Mesothelial cell of epicardium (in vitro differentiated cells): ENCODE measurements at regions not wholly inside any gene's neighbourhood (a gene's known extent, or its start where the extent isn't known, plus 50 kb on each side); places are given as distances from the start of the nearest gene placed in this dataset.

ENCODE experiments used
- DNase-seq, 2 experiments: peaks; one replicate each; pipeline ENCODE4 v3.0.0; 2021; ENCODE audit warnings: low spot score in 2 of 2; ENCODE audit not compliant: unreplicated experiment in 2 of 2
- H3K27ac Mint-ChIP-seq: 2 replicates; pipeline ENCODE4 v1.8.0; 2021; ENCODE audit warnings: mixed read lengths
- H3K27me3 Mint-ChIP-seq: 2 replicates; pipeline ENCODE4 v1.8.0; 2021; ENCODE audit warnings: low read depth, mixed read lengths
- H3K36me3 Mint-ChIP-seq: 2 replicates; pipeline ENCODE4 v1.8.0; 2021; ENCODE audit warnings: mixed read lengths
- H3K4me1 Mint-ChIP-seq: 2 replicates; pipeline ENCODE4 v1.8.0; 2021; ENCODE audit warnings: mixed read lengths
- H3K4me3 Mint-ChIP-seq: 2 replicates; pipeline ENCODE4 v1.8.0; 2021; ENCODE audit warnings: mild to moderate bottlenecking, moderate library complexity, mixed read lengths
- H3K9me3 Mint-ChIP-seq: 2 replicates; pipeline ENCODE4 v1.8.0; 2021; ENCODE audit warnings: mixed read lengths
- CTCF ChIP-seq: fragments of 200-600 bp; sonication (generic); IDR thresholded peaks from one replicate; pipeline ENCODE4 v1.5.0; 2021; ENCODE audit warnings: antibody characterized with exemption; ENCODE audit not compliant: unreplicated experiment

GRCh38 chr7:156590212-156590611 is 50.4 kb upstream of the RNF32 start:
- Mint-ChIP-seq H3K27ac (no peak overlapping the region), H3K36me3 (peaks cover 2% of the 10 kb centered on the region), H3K4me3 (no peak overlapping the region), H3K27me3 (peaks cover 4% of the 10 kb centered on the region), H3K4me1 (no peaks in the 10 kb centered on the region), H3K9me3 (peaks cover 31% of the 10 kb centered on the region)
- DNase-seq: no peak
- TF ChIP-seq CTCF: no peak

GRCh38 chr7:156589808-156590207 is 50.8 kb upstream of the RNF32 start:
- DNase-seq: no peak
- Mint-ChIP-seq H3K4me3 (no peak overlapping the region), H3K9me3 (peaks cover 31% of the 10 kb centered on the region), H3K27ac (no peak overlapping the region), H3K36me3 (peaks cover 2% of the 10 kb centered on the region), H3K27me3 (peaks cover 7% of the 10 kb centered on the region), H3K4me1 (no peaks in the 10 kb centered on the region)
- no peak for TF ChIP-seq CTCF

DNA sequence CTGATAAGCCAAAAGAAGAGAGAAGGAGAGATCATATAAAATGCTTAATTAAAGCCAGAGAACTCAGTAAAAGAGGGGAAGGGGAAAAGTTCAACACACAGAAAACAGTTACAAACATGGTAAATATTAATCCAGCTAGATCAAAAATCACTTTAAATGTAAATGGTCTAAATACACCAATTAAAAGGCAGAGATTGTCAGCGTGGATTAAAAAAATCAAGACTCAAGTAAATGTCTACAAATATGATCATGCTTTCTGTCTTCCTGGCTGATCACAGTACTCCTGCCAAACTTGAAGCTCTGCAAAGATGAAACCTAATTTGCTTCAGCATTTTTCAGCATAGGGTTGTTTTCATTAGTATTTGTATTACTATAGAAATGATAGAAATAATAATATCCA is 54.6 kb upstream of the RNF32 start:
- no peak for TF ChIP-seq CTCF
- no peak overlapping the region for H3K27ac Mint-ChIP-seq
- H3K4me3 Mint-ChIP-seq: no peak overlapping the region
- peaks cover 16% of the 10 kb centered on the region for H3K9me3 Mint-ChIP-seq
- DNase-seq: no peak
- peaks cover 7% of the 10 kb centered on the region for H3K27me3 Mint-ChIP-seq
- H3K36me3 Mint-ChIP-seq: peaks cover 2% of the 10 kb centered on the region
- H3K4me1 Mint-ChIP-seq: no peaks in the 10 kb centered on the region

GRCh38 chr7:156585025-156585648 is 55.4 kb upstream of the RNF32 start:
- peaks cover 16% of the 10 kb centered on the region for H3K9me3 Mint-ChIP-seq
- H3K27me3 Mint-ChIP-seq: peaks cover 7% of the 10 kb centered on the region
- DNase-seq: no peak
- H3K4me1 Mint-ChIP-seq: no peaks in the 10 kb centered on the region
- no peak overlapping the region for H3K27ac Mint-ChIP-seq
- no peak for TF ChIP-seq CTCF
- H3K4me3 Mint-ChIP-seq: no peak overlapping the region
- H3K36me3 Mint-ChIP-seq: peaks cover 2% of the 10 kb centered on the region

- H3K9me3 Mint-ChIP-seq: peaks cover 16% of the 10 kb centered on the region
- no peak overlapping the region for H3K4me3 Mint-ChIP-seq
- H3K27ac Mint-ChIP-seq: no peak overlapping the region
- H3K4me1 Mint-ChIP-seq: no peaks in the 10 kb centered on the region
- H3K27me3 Mint-ChIP-seq: peaks cover 14% of the 10 kb centered on the region
- no peak for TF ChIP-seq CTCF
- DNase-seq: no peak
- H3K36me3 Mint-ChIP-seq: peaks cover 2% of the 10 kb centered on the region
Measured at GRCh38 chr7:156582591-156583123, 57.9 kb upstream of the RNF32 start.
